DMS53 (cell line): ENCODE measurements at regions not wholly inside any gene's neighbourhood (a gene's known extent, or its start where the extent isn't known, plus 50 kb on each side); places are given as distances from the start of the nearest gene placed in this dataset.
"Not testable (repeated sequence)": the region's sequence is repeated elsewhere in the genome, so short reads cannot be mapped to it uniquely, and the experiment has no call there.

ENCODE experiments used
- DNase-seq: peaks from one replicate; lab custom pipeline; 2025; lab: John Stamatoyannopoulos, UW

DNA sequence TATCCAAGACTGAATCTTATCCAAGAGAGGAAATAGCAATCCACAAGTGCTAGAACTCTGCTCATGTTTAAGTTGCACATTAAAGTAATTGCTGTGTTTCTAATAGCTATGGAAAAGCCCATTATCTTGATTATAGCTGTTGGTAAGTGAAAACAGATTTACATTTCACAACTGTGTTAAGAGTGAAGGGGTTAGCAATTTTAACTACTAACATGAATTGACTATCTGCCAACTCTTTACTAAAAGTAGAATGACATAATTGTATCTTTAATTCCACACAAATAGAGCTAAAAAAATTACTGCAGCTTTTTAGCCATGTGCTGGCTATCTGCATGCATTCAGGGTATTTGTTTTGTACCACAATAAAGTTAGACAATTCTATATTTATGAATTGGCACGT, 277.9 kb upstream of the IRAK1BP1 start:
- DNase-seq, result no peak

DNA sequence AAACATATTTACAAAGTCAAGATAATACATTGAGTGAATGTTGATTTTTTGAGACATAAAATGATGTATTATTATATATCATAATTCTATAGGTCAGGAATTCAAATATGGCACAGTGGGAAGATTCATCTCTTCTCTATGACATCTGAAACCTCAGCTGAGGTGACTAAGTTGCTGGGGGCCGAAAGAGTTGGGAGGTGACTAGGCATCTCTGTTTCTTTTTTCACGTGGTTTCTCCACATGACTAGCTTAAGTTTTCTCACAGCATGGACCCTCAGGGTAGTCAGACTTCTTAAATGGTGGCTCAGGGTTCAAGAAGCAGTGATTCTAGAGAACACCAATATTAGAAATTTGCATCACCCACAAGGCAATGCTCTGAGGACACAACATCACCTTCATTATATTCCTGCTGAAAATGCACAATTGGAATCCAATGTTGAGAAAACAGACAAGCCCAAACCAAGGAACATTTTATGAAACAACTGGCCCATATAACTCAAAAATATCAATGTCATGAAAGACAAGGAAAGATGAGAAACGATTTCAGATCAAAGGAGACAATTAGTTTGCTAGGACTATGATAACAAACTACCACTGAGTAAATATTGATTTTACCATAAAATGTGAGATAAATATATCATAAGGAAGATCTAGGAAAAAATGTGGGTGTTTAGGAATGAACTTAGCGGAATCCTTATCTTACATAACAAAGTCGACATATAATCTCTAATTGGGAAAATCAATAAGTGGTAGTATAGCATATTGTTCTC, 273.3 kb upstream of the IRAK1BP1 start:
- DNase-seq, result no peak

DNA sequence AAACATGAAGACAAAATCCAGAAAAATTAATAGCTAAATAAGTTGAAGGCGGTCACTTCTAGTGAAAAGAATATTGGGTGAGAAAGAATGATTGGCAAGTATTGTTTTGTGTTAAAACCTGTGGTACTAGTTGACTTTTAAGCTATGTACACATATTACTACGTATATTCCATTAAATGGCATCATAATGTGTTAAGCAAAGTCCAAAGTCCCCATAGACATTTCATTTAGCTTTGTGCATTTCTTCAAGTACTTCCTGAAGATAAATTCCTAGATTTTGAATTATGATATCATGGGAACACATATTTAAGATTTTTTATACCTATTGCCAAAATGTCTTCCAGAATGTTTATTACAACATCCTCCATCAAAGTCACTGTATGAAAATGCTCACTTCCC, 272.7 kb upstream of the IRAK1BP1 start:
- peak; percentile 49 for DNase-seq

DNA sequence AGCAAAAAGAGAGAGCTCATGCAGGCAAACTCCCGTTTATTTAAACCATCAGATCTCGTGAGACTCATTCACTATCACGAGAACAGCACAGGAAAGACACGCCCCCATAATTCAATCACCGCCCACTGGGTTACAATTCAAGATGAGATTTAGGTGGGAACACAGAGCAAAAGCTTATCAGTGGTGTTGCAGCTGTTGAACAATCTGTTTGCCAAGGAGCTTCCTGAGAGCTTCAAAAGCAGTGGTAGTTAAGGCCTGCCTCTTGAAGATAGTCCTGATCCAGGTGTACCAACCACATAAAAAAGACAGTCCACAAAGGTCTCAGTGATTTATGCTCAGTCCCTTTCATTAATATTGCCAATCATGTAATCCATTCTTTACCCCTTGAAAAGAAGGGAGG, 269.4 kb upstream of the IRAK1BP1 start:
- DNase-seq, result no peak

DNA sequence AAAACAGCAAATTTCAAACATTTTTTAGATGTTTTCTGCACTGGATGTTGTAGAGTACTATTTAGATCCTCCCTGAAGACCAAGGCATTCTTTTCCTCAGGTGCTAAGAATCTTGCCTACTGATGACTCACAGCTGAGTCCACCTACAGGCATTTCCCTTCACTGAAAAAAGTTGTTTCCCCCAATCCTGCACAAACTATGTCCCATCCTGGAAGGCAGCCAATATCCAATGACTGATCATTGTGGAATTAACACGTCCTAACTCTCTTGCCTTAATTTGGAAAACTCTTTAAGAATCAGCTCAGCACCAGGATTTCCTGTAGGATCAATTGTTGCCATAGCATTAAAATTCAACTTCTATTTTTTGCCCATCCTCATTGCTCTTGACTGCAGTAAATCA, 268.4 kb upstream of the IRAK1BP1 start:
- DNase-seq, result peak; percentile 7

DNA sequence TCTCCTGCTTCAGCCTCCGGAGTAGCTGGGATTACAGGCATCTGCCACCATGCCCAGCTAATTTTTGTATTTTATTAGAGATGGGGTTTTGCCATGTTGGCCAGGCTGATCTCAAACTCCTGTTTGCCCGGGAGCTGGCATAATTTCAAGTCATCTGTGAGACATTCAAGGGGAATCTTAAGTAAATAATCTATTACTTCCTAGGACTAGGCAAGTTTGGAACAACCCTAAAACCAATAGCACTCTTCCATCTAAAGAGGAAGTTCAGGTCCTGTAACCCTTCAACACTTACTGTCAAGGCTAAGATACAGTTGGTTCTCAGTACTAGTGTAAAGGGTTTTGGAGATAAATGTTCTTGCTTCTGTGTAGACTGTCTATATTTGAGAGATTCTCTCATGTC, 267.8 kb upstream of the IRAK1BP1 start:
- DNase-seq, result no peak

DNA sequence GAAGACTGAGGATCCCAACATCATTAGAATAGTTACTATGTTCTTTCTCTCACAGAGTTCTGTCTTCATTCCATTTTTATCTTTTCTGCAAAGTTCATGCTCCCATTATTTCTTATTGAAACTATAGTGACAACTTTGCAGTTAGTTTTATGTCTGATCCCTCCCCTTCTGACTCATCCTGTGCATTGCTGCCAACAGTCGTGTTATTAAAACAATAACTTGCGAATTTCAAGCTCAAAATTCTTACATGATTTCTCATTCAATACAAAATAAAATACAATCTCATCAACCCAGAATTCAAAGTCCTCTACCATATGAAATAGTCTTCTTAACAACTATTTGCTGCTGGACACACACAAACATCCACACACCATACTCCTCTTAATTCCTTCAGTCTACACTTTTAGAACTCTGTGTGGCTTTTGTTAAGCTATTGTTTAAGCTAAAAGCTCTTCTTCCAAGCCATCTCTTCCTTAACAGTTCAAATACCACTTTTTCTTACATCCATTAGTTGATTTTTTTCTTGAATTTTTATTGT, 261.4 kb upstream of the IRAK1BP1 start:
- no peak for DNase-seq

DNA sequence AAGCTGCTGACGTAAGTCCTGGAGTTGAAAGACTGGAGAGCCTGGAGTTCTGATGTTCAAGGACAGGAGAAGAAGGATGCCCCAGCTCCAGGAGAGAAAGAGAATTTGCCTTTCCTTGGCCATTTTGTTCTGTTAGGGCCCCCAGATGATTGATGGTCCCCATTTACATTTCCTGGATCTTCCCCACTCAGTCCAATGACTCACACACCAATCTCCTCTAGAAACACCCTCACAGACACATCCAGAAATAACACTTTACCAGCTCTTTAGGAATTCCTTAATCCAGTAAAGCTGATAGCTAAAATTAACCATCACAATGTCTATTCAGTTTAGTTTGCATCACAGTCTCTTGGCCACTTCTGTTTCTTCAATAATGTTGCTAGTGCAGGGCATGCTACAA, 260.2 kb upstream of the IRAK1BP1 start:
- no peak for DNase-seq

DNA sequence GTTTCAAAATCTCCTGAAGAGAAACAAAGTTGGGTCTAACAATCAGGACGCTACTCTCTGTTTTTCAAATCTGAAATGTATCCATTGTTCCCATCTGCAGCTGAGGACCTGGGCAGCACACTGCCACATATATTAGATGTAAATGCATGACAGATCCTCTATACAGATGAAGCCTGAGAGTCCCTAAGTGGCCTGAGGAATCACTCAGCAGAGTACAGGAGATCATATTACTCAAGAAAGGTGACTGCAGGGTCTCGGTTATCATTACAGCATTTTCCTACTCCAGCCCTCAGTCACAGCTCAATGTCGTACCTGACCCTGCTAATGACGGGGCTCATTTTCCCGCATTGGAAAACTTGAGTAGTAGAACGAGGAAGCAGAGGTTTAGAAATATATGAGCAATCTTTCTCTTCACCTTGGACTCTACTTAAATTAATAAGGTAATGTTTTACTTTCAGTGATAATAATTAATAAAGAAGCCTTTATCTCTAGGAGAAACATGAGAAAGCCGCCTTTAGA, 256.2 kb upstream of the IRAK1BP1 start:
- no peak for DNase-seq

DNA sequence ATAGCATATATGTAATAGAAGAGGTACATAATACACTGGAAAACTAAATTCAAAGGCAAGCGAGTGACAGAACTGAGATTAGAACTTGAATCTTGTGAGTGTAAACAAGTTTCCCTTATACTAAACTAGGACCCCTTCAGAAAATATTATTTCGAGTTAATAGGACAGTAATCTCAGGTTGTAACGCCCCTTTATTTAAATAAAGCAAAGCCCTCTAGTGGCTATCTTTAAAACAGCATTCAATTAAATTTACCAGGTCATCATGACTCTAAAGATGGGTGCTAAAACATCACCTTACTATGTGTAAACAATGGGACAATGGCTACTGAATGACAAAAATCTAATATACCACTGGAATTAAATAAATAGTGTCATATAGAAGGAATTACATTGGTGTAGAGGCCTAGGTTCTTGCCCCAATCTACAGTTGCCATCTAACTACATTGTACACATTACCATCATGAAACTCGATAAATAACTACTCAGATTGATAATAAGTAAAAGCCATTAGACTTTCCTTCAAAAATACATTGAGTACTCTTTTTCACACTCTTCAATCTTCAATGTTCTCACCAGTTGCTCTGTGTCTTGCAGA, 255.4 kb upstream of the IRAK1BP1 start:
- DNase-seq, result peak; percentile 58

DNA sequence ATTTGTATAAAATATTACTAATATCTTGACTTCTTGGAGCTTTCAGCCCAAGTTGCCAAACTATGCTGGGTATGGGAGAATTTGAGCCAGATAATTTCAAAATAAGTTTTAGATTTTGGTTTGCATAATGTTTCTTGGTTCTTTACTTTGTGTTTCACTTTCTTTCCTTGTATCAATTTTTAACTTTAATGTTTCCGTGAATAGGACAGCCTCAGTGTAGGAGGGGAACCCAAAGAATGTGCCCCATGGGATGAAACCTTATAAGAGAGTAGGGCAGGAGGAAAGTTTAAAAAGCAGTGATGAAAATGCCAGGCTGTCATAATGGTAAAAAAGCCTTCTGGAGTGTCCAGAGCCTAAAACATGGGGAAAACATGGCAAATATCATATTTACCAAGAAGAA, 252.4 kb upstream of the IRAK1BP1 start:
- DNase-seq, result no peak

DNA sequence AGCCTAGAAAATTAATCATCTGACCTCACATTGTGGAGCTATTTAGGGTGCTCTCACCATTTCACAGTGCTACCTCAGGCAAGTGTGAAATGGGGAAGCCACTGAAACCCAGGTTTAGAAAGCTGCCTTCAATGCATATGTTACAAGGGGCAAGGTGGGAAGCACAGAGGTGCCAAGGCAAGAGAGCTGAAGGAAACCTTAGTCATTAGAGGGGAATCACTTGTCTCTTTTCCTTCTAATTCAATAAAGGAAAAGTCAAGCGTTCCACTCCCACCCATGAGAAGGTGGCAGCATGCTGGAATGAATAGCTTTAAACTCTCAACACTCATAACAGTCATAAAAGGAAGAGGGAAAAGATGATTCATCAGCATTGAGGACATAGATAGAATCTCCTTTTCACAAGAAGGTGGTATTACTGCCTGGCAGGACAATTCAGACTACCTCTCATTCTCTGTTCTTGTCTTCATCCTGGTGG, 251.9 kb upstream of the IRAK1BP1 start:
- DNase-seq, result no peak

DNA sequence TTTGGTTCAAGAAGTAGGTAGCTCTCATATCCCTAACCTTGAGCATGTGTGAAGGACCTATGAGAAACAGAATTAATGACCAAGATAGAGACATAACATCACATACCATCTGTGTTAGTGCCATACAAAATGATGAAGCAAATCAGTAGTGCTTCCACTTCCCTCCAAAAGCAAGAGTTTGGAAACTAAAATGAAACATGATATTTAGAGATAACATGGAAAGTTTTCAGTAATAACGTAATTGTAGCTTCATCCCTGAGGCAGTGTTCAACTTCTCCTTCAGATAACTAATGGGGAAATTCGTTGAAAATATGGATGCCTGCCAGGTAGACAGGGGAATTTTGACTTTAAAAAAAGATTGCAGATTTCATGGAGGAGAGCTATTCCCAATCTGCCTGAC, 248.4 kb upstream of the IRAK1BP1 start:
- no peak for DNase-seq

DNA sequence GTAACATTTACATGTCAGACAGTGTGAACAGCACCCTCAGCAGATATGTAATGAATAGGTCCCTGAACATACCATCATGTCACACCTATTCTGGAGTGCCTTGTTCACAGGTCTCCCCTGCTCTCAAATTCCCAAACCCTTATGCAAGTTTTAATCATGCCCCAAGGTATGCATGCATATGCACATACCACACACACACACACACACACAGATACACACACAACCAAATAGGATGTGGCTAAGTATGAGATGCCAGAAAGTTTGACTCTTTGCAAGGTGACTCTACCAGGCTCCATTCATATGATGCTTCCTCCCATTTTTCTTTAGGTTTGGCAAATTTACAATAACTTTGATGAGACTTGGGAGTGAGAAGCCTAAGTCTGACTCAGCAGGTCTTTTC, 243.8 kb upstream of the IRAK1BP1 start:
- no peak for DNase-seq

DNA sequence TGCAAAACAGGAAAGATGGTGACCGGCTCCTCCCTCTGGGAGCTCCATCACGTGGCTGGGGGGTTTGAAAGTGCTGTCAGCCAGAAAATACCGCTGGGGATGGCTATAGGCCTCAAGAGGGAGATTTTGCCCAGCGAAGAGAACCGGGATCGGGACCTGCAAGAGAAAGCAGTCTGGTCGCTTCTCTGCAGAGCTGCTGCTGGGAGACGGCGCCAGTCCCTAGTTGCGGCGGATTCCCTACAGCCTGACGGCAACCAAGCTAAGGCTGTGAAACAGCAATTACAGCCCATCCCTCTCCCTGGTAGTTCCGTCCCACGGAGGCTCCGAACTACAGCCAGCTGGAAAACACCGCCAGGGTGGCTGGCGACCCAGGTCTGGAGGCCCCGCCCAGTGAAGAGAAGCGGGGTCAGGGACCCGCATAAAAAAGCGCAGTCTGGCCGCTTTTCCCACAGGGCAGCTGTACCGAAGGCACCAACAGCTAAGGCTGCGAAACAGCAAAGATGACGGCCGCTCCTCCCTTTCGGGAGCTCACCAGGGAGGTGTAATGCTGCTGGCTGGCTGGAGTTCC, 238.1 kb upstream of the IRAK1BP1 start:
- DNase-seq, result peak; percentile 73

DNA sequence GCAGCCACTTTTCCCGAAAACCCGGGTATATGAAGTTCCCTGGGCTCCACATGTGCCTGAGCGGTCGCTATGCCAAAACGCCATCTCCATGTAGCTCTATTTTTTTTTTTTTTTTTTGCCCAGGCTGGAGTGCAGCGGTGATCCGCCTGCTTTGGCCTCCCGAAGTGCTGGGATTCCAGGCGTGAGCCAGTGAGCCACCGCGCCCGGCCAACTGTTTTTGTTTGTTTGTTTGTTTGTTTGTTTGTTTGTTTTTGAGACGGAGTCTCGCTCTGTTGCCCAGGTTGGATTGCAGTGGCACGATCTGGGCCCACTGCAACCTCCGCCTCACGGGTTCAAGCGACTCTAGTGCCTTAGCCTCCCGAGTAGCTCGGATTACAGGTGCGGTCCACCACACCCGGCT, 237.5 kb upstream of the IRAK1BP1 start:
- peak; percentile 60 for DNase-seq

DNA sequence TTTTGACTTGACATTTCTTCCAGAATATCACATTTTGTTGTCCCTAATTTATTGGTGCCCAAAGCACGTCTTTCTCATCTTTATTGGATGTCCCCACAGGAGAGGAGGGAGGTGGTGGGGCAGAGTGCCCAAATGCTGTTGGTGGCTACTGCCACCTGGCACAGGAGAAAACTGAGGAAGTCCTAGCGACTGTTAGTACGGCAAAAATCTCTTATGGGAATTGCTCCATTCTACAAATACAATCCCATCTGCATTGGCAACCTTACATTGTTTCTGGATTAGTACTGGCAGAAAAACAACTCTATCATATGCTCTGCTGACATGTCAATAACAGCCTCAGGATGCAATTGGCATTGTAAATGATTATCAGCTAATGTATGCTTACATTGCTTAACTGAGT, 235.4 kb upstream of the IRAK1BP1 start:
- DNase-seq, result no peak

DNA sequence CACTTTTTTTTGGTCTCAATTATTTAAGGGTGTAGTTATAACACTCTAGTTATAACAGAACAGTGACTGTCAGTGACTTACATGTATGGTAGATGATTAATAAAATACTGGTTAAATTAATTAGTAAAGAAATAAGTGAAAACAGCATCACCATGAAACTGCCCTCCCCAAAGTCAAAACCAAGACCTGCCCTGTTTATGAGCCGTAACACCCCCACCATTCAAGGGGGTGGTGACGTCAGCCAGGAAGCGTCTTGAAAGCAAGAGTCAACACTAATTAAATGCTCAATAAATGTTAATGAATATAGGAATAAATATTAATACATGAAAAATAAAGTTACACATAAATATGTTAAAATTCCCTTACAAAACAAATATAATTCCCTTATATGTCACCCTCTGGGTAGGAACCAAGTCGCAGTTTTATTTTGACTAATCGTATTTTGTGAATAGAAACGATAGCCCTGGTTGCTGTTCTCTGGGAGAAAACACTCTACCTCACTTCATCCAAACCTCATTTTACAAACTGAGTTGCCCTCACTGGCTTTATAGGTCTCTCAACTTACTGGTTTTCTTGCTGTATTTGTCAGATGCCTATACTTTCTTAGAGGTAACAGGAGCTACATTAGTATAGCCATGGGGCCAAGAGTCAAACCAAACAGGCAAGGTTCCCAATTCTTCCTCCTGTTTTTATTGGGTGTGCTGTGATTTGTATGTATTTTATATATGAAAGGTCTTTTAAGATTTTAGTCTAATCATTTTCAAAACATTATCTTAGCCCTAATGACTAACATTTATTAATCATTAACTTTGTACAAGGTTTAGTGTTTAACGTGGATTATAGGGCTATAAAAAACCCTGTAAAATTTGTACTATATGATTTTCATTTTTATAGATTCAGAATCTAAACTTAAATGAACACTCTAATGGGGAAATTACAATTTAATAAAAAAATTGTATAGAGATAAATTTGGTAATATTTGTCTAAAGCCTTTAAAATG, 227.9 kb upstream of the IRAK1BP1 start:
- DNase-seq, result no peak

DNA sequence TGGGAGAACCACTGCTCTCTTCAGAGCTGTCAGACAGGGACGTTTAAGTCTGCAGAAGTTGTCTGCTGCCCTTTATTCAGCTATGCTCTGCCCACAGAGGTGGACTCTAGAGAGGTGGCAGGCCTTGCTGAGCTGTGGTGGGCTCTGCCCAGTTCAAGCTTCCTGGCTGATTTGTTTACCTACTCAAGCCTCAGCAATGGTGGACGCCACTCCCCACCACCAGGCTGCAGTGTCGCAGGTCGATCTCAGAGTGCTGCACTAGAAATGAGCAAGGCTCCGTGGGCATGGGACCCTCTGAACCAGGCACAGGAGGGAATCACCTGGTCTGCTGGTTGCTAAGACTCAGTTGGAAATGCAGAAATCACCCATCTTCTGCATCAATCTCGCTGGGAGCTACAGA, 223.4 kb upstream of the IRAK1BP1 start:
- DNase-seq, result not testable (repeated sequence)

DNA sequence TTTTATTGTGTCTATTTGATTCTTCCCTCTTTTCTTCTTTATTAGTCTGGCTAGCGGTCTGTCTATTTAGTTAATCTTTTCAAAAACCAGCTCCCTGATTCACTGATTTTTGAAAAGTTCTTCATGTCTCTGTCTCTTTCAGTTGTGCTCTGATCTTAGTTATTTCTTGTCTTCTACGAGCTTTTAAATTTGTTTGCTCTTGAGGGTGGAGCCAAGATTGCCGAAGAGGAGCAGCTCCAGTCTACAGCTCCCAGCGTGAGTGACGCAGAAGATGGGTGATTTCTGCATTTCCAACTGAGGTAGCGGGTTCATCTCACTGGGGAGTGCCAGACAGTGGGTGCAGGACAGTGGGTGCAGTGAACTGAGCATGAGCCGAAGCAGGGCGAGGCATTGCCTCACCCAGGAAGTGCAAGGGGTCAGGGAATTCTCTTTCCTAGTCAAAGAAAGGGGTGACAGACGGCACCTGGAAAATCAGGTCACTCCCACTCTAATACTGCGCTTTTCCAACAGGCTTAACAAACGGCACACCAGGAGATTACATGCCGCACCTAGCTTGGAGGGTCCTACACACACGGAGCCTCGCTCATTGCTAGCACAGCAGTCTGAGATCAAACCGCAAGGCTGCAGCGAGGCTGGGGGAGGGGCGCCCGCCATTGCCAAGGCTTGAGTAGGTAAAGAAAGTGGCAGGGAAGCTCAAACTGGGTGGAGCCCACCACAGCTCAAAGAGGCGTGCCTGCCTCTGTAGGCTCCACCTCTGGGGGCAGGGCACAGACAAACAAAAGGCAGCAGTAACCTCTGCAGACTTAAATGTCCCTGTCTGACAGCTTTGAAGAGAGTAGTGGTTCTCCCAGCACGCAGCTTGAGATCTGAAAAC, 220.6 kb upstream of the IRAK1BP1 start:
- peak; percentile 18 for DNase-seq

DNA sequence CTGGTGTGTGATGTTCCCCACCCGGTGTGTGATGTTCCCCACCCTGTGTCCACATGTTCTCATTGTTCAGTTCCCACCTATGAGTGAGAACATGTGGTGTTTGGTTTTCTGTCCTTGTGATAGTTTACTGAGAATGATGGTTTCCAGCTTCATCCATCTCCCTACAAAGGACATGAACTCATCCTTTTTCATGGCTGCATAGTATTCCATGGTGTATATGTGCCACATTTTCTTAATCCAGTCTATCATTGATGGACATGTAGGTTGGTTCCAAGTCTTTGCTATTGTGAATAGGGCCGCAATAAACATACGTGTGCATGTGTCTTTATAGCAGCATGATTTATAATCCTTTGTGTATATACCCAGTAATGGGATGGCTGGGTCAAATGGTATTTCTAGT, 201.5 kb upstream of the IRAK1BP1 start:
- not testable (repeated sequence) for DNase-seq
